HFF-Myc (cell line): ENCODE measurements at regions not wholly inside any gene's neighbourhood (a gene's known extent, or its start where the extent isn't known, plus 50 kb on each side); places are given as distances from the start of the nearest gene placed in this dataset.

Experiments
- DNase-seq: peaks from one replicate; pipeline ENCODE4 v3.0.0-alpha.2; 2011; ENCODE audit warnings: low read depth; ENCODE audit errors: extremely low read depth
- H3K4me3 ChIP-seq: replicated peaks from 2 replicates; pipeline ENCODE4 v1.5.1; 2011; ENCODE audit warnings: low read depth, mild to moderate bottlenecking, control low read depth, low read length
- TF ChIP-seq, protein P1 (sequence below): IDR thresholded peaks from 2 replicates; pipeline ENCODE4 v1.5.1; 2012; ENCODE audit warnings: mild to moderate bottlenecking, low read depth, low read length, control low read depth; ENCODE audit errors: missing control alignments

DNA sequence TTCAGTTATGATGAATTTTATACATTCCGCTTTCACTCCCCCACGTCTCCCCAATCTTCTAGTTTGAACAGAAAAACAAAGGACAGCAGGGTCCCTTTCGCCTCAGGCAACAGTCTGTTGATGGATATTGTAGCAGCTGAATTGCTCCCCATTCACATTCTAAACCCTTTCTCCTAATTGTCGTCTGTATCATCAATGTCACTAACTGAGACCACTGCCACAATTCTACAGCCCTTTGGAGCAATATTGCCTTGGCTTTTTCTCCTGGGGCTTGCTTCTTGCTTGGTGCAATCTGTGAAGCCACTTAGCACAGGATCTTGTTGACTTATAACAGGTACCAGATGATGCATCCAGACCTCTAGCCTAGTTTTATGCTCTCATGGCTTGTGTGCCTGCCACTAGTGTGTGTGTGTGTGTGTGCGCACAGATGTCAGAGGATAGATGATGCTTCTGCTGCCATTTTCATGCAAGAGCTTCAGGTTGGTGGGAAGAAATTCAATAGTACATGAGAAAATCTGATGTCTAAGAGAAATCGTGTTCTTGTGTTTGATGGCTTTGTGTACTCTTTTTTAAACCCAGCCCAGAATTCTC lies 195.2 kb upstream of the ISL1 start:
- no peak overlapping the region for H3K4me3 ChIP-seq
- TF ChIP-seq, protein P1, sequence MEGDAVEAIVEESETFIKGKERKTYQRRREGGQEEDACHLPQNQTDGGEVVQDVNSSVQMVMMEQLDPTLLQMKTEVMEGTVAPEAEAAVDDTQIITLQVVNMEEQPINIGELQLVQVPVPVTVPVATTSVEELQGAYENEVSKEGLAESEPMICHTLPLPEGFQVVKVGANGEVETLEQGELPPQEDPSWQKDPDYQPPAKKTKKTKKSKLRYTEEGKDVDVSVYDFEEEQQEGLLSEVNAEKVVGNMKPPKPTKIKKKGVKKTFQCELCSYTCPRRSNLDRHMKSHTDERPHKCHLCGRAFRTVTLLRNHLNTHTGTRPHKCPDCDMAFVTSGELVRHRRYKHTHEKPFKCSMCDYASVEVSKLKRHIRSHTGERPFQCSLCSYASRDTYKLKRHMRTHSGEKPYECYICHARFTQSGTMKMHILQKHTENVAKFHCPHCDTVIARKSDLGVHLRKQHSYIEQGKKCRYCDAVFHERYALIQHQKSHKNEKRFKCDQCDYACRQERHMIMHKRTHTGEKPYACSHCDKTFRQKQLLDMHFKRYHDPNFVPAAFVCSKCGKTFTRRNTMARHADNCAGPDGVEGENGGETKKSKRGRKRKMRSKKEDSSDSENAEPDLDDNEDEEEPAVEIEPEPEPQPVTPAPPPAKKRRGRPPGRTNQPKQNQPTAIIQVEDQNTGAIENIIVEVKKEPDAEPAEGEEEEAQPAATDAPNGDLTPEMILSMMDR, result no peak
- DNase-seq, result no peak

DNA sequence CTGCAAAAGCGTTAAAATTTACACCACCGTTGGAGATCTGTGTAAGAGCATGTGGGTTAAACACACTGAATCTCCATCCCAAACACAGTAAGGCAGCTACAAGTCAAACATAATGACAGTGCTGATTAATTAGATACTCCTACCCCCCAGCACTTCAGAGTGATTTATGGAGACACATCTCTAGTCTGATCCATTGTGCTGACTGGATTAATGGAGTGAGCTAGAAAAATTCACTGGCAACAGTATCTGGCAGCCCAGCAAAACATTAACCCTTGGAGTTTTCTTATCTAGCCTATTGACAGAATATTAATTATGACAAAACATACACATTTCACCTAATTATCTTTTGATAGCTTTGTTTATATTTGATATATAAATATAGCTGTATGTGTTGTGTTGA lies 188.6 kb upstream of the ISL1 start:
- H3K4me3 ChIP-seq, result no peak overlapping the region
- TF ChIP-seq, protein P1, result no peak
- no peak for DNase-seq

DNA sequence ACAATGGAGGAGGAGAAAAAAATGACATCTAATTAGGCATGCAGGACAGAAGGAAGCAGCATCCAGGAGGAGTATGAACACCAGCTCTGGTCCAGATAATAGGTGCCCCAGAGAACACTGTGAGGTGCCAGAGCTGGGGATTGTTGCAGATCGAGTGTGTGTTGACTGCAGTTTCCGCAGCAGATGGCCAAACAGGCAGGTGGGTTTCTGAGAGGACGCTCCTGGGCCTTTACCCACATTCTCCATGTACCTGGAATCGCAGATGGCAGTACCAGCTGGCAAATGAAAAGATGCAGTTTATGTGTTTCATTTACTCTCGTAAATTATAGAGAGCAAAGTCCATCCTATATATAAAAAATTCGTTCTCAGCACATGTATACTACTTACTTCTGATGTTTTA lies 182.2 kb upstream of the ISL1 start:
- no peak overlapping the region for H3K4me3 ChIP-seq
- TF ChIP-seq, protein P1, result no peak
- DNase-seq, result no peak

DNA sequence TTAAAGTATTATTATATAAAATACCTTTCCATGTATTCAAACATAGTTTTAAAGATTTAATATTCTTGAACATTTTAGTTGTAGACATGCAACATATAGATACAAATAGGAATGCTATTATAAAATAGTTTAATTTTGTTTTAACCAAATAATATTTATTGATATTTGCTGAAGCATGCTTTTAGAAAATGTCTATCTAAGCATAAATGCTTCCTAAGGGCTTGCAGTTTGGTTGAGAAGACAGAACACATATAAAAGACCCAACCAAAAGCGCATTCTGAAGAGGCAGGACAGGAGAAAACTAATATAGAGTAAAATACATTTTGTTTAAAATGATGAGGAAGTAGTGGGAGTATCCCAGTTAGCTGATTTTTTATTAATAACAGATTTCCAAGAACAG lies 181.5 kb upstream of the ISL1 start:
- no peak overlapping the region for H3K4me3 ChIP-seq
- TF ChIP-seq, protein P1, result no peak
- DNase-seq, result no peak

DNA sequence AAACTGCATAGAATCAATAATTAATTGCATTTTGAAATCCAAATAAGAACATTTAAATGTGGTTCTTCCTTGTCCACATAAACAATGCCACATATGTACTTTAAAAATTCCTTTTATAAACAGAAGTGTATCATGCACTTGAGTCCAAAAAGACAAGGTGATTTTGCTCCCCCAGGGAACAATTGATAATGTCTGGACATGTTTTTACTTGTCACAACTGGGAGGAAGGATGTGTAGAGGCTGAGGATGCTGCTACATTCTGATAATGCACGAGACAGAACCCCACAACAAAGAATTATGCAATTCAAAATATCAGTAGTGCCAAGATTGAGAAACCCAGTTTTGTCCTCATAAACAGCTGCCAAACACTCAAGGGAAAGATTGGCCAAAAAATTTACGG lies 181.1 kb upstream of the ISL1 start:
- DNase-seq, result no peak
- no peak overlapping the region for H3K4me3 ChIP-seq
- TF ChIP-seq, protein P1, result no peak

DNA sequence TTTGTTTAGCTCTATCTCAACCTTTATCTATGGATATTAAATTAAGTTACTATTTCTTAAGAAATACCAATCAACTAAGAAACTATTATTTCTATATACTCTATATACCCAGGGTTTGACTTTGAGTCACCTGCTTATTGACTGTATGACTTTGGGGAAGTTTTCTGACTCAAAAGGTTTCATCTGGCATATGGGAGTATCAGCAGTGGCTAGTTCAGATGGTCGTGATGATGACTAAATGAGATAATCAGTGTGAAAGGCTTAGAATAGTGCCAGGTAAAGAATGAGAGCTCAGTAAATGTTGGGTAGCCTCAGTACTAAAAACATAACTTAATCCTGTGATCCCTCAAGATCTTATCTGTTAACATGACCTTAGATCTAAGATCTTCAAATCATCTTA lies 179.7 kb upstream of the ISL1 start:
- TF ChIP-seq, protein P1, result no peak
- H3K4me3 ChIP-seq, result no peak overlapping the region
- DNase-seq, result no peak

DNA sequence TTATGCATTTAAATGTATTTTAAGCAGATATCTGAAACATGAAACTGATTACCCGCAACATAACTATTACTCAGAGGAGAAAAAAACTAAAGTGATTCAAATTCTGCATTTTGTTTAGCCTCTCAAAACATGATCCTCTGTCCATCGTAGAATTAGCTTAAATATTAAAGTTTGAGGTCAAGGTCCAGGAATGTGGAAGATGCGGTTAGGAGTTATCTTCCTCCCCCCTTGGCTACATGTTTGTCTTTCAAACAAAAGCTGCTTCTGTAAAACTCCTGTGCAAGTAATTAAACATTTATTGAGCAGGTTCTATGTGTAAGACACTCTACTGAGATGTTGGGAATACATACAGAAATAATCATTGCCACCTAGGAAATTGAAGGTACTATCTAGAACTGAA lies 175.0 kb upstream of the ISL1 start:
- H3K4me3 ChIP-seq, result no peak overlapping the region
- TF ChIP-seq, protein P1, result no peak
- no peak for DNase-seq
